ENCODE measurements at regions not wholly inside any gene's neighbourhood (a gene's known extent, or its start where the extent isn't known, plus 50 kb on each side); places are given as distances from the start of the nearest gene placed in this dataset.
"Not testable (repeated sequence)": the region's sequence is repeated elsewhere in the genome, so short reads cannot be mapped to it uniquely, and the experiment has no call there.

GRCh38 chr16:54991946-54992345 lies 61.3 kb downstream of the IRX5 start:
- TF ChIP-seq, protein P1, sequence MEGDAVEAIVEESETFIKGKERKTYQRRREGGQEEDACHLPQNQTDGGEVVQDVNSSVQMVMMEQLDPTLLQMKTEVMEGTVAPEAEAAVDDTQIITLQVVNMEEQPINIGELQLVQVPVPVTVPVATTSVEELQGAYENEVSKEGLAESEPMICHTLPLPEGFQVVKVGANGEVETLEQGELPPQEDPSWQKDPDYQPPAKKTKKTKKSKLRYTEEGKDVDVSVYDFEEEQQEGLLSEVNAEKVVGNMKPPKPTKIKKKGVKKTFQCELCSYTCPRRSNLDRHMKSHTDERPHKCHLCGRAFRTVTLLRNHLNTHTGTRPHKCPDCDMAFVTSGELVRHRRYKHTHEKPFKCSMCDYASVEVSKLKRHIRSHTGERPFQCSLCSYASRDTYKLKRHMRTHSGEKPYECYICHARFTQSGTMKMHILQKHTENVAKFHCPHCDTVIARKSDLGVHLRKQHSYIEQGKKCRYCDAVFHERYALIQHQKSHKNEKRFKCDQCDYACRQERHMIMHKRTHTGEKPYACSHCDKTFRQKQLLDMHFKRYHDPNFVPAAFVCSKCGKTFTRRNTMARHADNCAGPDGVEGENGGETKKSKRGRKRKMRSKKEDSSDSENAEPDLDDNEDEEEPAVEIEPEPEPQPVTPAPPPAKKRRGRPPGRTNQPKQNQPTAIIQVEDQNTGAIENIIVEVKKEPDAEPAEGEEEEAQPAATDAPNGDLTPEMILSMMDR (conservative IDR thresholded peaks at IDR 0.05; ENCODE audit: low read depth, low read length) = not testable (repeated sequence)
- not testable (repeated sequence) for TF ChIP-seq POLR2A (IDR thresholded peaks at IDR 0.05; ENCODE audit: low read depth, low read length); RFX5 (IDR thresholded peaks at IDR 0.05; ENCODE audit: low read depth, low read length); CHD1 (IDR thresholded peaks at IDR 0.05; ENCODE audit: low read depth, low read length); MXI1 (IDR thresholded peaks at IDR 0.05; ENCODE audit: borderline replicate concordance, low read depth, low read length)
- TF ChIP-seq, protein P2, sequence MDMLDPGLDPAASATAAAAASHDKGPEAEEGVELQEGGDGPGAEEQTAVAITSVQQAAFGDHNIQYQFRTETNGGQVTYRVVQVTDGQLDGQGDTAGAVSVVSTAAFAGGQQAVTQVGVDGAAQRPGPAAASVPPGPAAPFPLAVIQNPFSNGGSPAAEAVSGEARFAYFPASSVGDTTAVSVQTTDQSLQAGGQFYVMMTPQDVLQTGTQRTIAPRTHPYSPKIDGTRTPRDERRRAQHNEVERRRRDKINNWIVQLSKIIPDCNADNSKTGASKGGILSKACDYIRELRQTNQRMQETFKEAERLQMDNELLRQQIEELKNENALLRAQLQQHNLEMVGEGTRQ (IDR thresholded peaks at IDR 0.05; ENCODE audit: low read depth, low read length) = not testable (repeated sequence)

Data from IMR-90 (cell line).